ENCODE measurements at regions not wholly inside any gene's neighbourhood (a gene's known extent, or its start where the extent isn't known, plus 50 kb on each side); places are given as distances from the start of the nearest gene placed in this dataset.
A peak's percentile ranks its signal among the peaks of the same experiment; 100 is the strongest.

DNA sequence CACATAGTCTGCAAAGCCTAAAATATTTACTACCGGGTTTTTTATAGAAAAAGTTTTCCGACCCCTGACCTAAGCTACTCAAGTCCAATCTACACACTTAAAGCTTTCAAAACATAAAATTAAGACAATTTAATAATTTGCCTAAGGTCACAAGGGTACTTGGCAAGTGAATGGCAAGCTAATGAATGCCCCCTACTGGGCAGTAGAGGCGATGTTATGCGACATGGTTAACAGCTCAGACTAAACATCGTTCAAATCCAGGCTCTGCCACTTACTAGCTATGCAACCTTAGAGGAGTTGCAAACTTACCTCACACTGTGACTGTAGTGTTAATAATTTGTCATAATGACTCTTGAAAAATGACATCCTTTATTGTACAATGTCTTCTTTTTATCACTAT lies 317.2 kb upstream of the NFIA start (continued):
- TF ChIP-seq SAP30 (IDR thresholded peaks at IDR 0.05; ENCODE audit: insufficient read depth, insufficient replicate concordance, low read length) (no peak), POLR2AphosphoS5 (IDR thresholded peaks at IDR 0.05; ENCODE audit: low read depth, low read length) (no peak), NRF1 (IDR thresholded peaks at IDR 0.05; ENCODE audit: low read depth, low read length) (no peak), TEAD4 (IDR thresholded peaks at IDR 0.05; ENCODE audit: low read depth, low read length) (0 out of 2 replicates have a peak, but pooled peaks have one; percentile 19), GABPA (IDR thresholded peaks at IDR 0.05; ENCODE audit: borderline replicate concordance, insufficient read depth, low read length) (no peak), RAD21 (IDR thresholded peaks at IDR 0.05 in 1 of 2, conservative IDR thresholded peaks at IDR 0.05 in 1 of 2; ENCODE audit: low read depth in 2 of 2, low read length in 2 of 2) (peak; percentile 82 to 87), EZH2 (IDR thresholded peaks at IDR 0.05; ENCODE audit: low read depth, low read length, severe bottlenecking) (no peak), KDM1A (IDR thresholded peaks at IDR 0.05; ENCODE audit: borderline replicate concordance, low read length) (no peak), KDM5A (IDR thresholded peaks at IDR 0.05; ENCODE audit: low read length) (no peak)
- TF ChIP-seq, protein P1, sequence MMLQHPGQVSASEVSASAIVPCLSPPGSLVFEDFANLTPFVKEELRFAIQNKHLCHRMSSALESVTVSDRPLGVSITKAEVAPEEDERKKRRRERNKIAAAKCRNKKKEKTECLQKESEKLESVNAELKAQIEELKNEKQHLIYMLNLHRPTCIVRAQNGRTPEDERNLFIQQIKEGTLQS (IDR thresholded peaks at IDR 0.05; ENCODE audit: insufficient read depth, low read depth, low read length), result no peak
